Colonic mucosa (tissue), 4 donors: ENCODE measurements at regions not wholly inside any gene's neighbourhood (a gene's known extent, or its start where the extent isn't known, plus 50 kb on each side); places are given as distances from the start of the nearest gene placed in this dataset.
"Not testable (repeated sequence)": the region's sequence is repeated elsewhere in the genome, so short reads cannot be mapped to it uniquely, and the experiment has no call there.

Experiments used
- DNase-seq: peaks from one replicate; pipeline ENCODE4 v3.0.0-alpha.2; 2020
- H3K27ac ChIP-seq: fragments of 200-600 bp; one replicate; pipeline ENCODE4 v1.8.0; 2021
- H3K27me3 ChIP-seq: fragments of 200-600 bp; one replicate; pipeline ENCODE4 v1.8.0; 2021
- H3K36me3 ChIP-seq: fragments of 200-600 bp; one replicate; pipeline ENCODE4 v1.8.0; 2021
- H3K4me1 ChIP-seq: fragments of 200-600 bp; one replicate; pipeline ENCODE4 v1.8.0; 2021; ENCODE audit warnings: mild to moderate bottlenecking
- H3K4me3 ChIP-seq: fragments of 200-600 bp; one replicate; pipeline ENCODE4 v1.8.0; 2021
- H3K9ac ChIP-seq, 2 donors: one replicate each; pipeline ENCODE4 v1.7.0; 2013; ENCODE audit warnings: control low read depth in 2 of 2, low read depth in 2 of 2, low read length in 2 of 2
- H3K9me3 ChIP-seq: fragments of 200-600 bp; one replicate; pipeline ENCODE4 v1.8.0; 2021
- intact Hi-C: fragments of 100-400 bp; cut with DNase I; formaldehyde crosslinking; loops from one replicate; pipeline ENCODE4 v1.14.1; 2022
- TF ChIP-seq, protein P1 (sequence below): fragments of 200-600 bp; IDR thresholded peaks from one replicate; pipeline ENCODE4 v1.8.0; 2022; ENCODE audit warnings: antibody characterized with exemption, mild to moderate bottlenecking
- donor health status: healthy.
- donor health status: DM: no; HTN: no; CAD: no.
- donor health status: DM: no; HTN: no; CAD: no.

GRCh38 chr4:128684016-128684415 is 125.5 kb upstream of the JADE1 start:
- TF ChIP-seq, protein P1, sequence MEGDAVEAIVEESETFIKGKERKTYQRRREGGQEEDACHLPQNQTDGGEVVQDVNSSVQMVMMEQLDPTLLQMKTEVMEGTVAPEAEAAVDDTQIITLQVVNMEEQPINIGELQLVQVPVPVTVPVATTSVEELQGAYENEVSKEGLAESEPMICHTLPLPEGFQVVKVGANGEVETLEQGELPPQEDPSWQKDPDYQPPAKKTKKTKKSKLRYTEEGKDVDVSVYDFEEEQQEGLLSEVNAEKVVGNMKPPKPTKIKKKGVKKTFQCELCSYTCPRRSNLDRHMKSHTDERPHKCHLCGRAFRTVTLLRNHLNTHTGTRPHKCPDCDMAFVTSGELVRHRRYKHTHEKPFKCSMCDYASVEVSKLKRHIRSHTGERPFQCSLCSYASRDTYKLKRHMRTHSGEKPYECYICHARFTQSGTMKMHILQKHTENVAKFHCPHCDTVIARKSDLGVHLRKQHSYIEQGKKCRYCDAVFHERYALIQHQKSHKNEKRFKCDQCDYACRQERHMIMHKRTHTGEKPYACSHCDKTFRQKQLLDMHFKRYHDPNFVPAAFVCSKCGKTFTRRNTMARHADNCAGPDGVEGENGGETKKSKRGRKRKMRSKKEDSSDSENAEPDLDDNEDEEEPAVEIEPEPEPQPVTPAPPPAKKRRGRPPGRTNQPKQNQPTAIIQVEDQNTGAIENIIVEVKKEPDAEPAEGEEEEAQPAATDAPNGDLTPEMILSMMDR, result no peak
- DNase-seq, result no peak
- H3K4me3 ChIP-seq, result no peak overlapping the region
- H3K27me3 ChIP-seq, result no peaks in the 10 kb centered on the region
- no peaks in the 10 kb centered on the region for H3K9me3 ChIP-seq
- no peak overlapping the region for H3K27ac ChIP-seq
- no peaks in the 10 kb centered on the region for H3K4me1 ChIP-seq
- intact Hi-C loops, result no loop called here
- H3K9ac ChIP-seq, result no peak overlapping the region
- no peaks in the 10 kb centered on the region for H3K36me3 ChIP-seq

GRCh38 chr4:128682942-128683666 is 126.4 kb upstream of the JADE1 start:
- no peaks in the 10 kb centered on the region for H3K9me3 ChIP-seq
- no peak for DNase-seq
- H3K36me3 ChIP-seq, result no peaks in the 10 kb centered on the region
- H3K27ac ChIP-seq, result no peak overlapping the region
- H3K9ac ChIP-seq, result no peak overlapping the region
- TF ChIP-seq, protein P1, result no peak
- H3K4me3 ChIP-seq, result no peak overlapping the region
- no peaks in the 10 kb centered on the region for H3K27me3 ChIP-seq
- no peaks in the 10 kb centered on the region for H3K4me1 ChIP-seq
- intact Hi-C loops, result no loop called here

DNA sequence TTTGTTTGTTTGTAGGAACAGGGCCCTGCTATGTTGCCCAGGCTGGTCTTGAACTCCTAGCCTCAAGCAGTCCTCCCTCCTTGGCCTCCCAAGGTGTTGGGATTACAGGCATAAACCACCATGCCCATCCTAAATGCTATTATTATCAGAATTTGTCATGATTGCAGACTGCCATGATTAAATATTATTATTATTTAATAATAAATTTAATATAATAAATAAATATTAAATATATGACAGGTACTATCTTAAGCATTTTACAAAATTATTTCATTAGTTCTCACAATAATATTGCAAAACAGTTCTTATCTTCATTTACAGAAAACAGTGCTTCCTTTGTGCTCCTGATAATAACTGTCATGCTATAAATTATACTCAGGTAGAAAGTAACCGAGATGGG is 133.4 kb upstream of the JADE1 start:
- H3K4me3 ChIP-seq, result no peak overlapping the region
- no peak overlapping the region for H3K27ac ChIP-seq
- H3K9me3 ChIP-seq, result no peaks in the 10 kb centered on the region
- intact Hi-C loops, result no loop called here
- no peaks in the 10 kb centered on the region for H3K27me3 ChIP-seq
- no peak for DNase-seq
- no peaks in the 10 kb centered on the region for H3K36me3 ChIP-seq
- H3K4me1 ChIP-seq, result no peaks in the 10 kb centered on the region
- TF ChIP-seq, protein P1, result no peak
- no peak overlapping the region for H3K9ac ChIP-seq

DNA sequence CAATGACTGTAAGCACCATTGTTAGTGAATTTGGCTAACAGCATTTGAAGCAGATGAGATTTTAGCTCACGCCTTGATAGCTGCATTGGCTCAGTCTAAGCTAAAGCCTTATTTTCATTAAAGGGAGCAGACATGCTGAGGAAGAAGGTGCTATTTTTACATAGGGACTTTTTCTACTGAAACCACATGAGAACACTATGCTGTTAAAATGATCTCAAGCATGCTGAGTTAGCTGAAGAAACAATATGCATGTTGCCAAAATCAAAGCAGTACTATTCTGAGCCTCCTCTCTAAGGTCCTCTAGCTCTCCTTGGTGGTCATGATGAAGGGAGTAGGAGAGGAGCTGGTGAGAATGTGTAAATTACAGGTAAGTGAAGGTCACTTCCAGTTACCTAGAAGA is 134.4 kb upstream of the JADE1 start:
- intact Hi-C loops, result no loop called here
- TF ChIP-seq, protein P1, result no peak
- H3K4me3 ChIP-seq, result no peak overlapping the region
- no peaks in the 10 kb centered on the region for H3K36me3 ChIP-seq
- no peak overlapping the region for H3K9ac ChIP-seq
- no peak for DNase-seq
- no peaks in the 10 kb centered on the region for H3K27me3 ChIP-seq
- no peaks in the 10 kb centered on the region for H3K4me1 ChIP-seq
- no peak overlapping the region for H3K27ac ChIP-seq
- H3K9me3 ChIP-seq, result no peaks in the 10 kb centered on the region

GRCh38 chr4:128673159-128673558 is 136.3 kb upstream of the JADE1 start:
- intact Hi-C loops, H3K9me3 ChIP-seq, H3K27ac ChIP-seq, H3K27me3 ChIP-seq, H3K4me3 ChIP-seq, H3K4me1 ChIP-seq, H3K9ac ChIP-seq, H3K36me3 ChIP-seq, DNase-seq: not testable (repeated sequence)

DNA sequence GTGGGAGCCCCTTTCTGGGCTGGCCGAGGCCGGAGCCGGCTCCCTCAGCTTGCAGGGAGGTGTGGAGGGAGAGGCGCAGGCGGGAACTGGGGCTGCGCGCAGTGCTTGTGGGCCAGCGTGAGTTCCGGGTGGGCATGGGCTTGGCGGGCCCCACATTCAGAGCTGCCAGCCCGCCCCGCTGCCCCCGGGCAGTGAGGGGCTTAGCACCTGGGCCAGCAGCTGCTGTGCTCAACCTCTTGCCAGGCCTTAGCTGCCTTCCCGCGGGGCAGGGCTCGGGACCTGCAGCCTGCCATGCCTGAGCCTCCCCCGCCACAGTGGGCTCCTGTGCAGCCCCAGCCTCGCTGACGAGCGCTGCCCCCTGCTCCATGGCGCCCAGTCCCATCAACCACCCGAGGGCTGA is 136.9 kb upstream of the JADE1 start:
- H3K4me3 ChIP-seq, H3K9me3 ChIP-seq, H3K36me3 ChIP-seq, DNase-seq, H3K4me1 ChIP-seq, H3K27me3 ChIP-seq, H3K9ac ChIP-seq, intact Hi-C loops, H3K27ac ChIP-seq: not testable (repeated sequence)
